Dermis microvascular lymphatic vessel endothelial cell (primary cell): ENCODE measurements at regions not wholly inside any gene's neighbourhood (a gene's known extent, or its start where the extent isn't known, plus 50 kb on each side); places are given as distances from the start of the nearest gene placed in this dataset.
A peak's percentile ranks its signal among the peaks of the same experiment; 100 is the strongest.

ENCODE experiments used
- DNase-seq, 2 donors: peaks; one replicate each; pipeline versions ENCODE4 v3.0.0 to v3.0.0-alpha.2; 2010; ENCODE audit warnings: low read depth in 2 of 2

- DNase-seq = no peak
Measured at GRCh38 chr7:35450456-35451214, 196.7 kb upstream of the TBX20 start.

GRCh38 chr7:35448486-35448885, 194.6 kb upstream of the TBX20 start:
- no peak for DNase-seq

GRCh38 chr7:35446091-35446490, 192.2 kb upstream of the TBX20 start:
- no peak for DNase-seq

- DNase-seq = no peak
Measured at GRCh38 chr7:35437619-35438275, 183.8 kb upstream of the TBX20 start.

- no peak for DNase-seq
Measured at GRCh38 chr7:35436452-35436851, 182.6 kb upstream of the TBX20 start.

GRCh38 chr7:35430547-35431153, 176.8 kb upstream of the TBX20 start:
- peak; percentile 1 to 12 for DNase-seq

- peak; percentile 23 to 59 for DNase-seq
Measured at GRCh38 chr7:35424869-35425495, 171.1 kb upstream of the TBX20 start.

GRCh38 chr7:35424440-35424839, 170.5 kb upstream of the TBX20 start:
- no peak for DNase-seq

- DNase-seq = no peak
Measured at GRCh38 chr7:35422715-35423114, 168.8 kb upstream of the TBX20 start.

GRCh38 chr7:35420656-35421055, 166.8 kb upstream of the TBX20 start:
- no peak for DNase-seq

- no peak for DNase-seq
Measured at GRCh38 chr7:35419391-35419755, 165.5 kb upstream of the TBX20 start.

- no peak for DNase-seq
Measured at GRCh38 chr7:35418716-35419390, 165.0 kb upstream of the TBX20 start.

GRCh38 chr7:35416568-35416967, 162.7 kb upstream of the TBX20 start:
- no peak for DNase-seq

- no peak for DNase-seq
Measured at GRCh38 chr7:35415411-35415822, 161.5 kb upstream of the TBX20 start.

GRCh38 chr7:35411331-35411730, 157.4 kb upstream of the TBX20 start:
- DNase-seq = no peak

GRCh38 chr7:35405461-35405860, 151.6 kb upstream of the TBX20 start:
- DNase-seq = no peak

- DNase-seq = no peak
Measured at GRCh38 chr7:35401217-35401879, 147.4 kb upstream of the TBX20 start.

- no peak for DNase-seq
Measured at GRCh38 chr7:35399840-35400239, 145.9 kb upstream of the TBX20 start.

- DNase-seq = no peak
Measured at GRCh38 chr7:35399216-35399615, 145.3 kb upstream of the TBX20 start.

- DNase-seq = no peak
Measured at GRCh38 chr7:35398518-35398917, 144.6 kb upstream of the TBX20 start.

- no peak for DNase-seq
Measured at GRCh38 chr7:35390146-35390545, 136.2 kb upstream of the TBX20 start.
